MCF 10A (cell line): ENCODE measurements at regions not wholly inside any gene's neighbourhood (a gene's known extent, or its start where the extent isn't known, plus 50 kb on each side); places are given as distances from the start of the nearest gene placed in this dataset.
"Not testable (repeated sequence)": the region's sequence is repeated elsewhere in the genome, so short reads cannot be mapped to it uniquely, and the experiment has no call there.

Source experiments
- BruUV-seq: library from RNA; stranded (reverse); fragments of 400-500 nt; replicated peaks from 2 replicates; lab custom pipeline; 2021; lab: Mats Ljungman, UMichigan
- CTCF ChIA-PET: fragments of 300-600 bp; sonication (Branson Sonifier 250); formaldehyde crosslinking; extraction: SDS; loops from one replicate; lab custom pipeline; 2021; ENCODE audit warnings: antibody characterized with exemption, inconsistent platforms; lab: Yijun Ruan, JAX
- POLR2A ChIA-PET: fragments of 300-600, 350-650 bp; sonication (Branson Sonifier 250); formaldehyde crosslinking; extraction: SDS; loops from one replicate; lab custom pipeline; 2020; ENCODE audit warnings: antibody characterized with exemption, inconsistent platforms; lab: Yijun Ruan, JAX
- DNase-seq: peaks from one replicate; pipeline ENCODE4 v3.0.0-alpha.2; 2018; ENCODE audit not compliant: unreplicated experiment
- H3K27ac Mint-ChIP-seq: one replicate; pipeline ENCODE4 v1.8.0; 2022; ENCODE audit warnings: mild to moderate bottlenecking, low read depth, mixed read lengths; ENCODE audit not compliant: unreplicated experiment
- H3K27me3 Mint-ChIP-seq: one replicate; pipeline ENCODE4 v1.8.0; 2022; ENCODE audit warnings: mixed read lengths; ENCODE audit not compliant: insufficient read depth, unreplicated experiment
- H3K36me3 Mint-ChIP-seq: one replicate; pipeline ENCODE4 v1.8.0; 2022; ENCODE audit warnings: mild to moderate bottlenecking, moderate library complexity, mixed read lengths; ENCODE audit not compliant: insufficient read depth, unreplicated experiment
- H3K4me1 Mint-ChIP-seq: one replicate; pipeline ENCODE4 v1.8.0; 2022; ENCODE audit warnings: mixed read lengths; ENCODE audit not compliant: insufficient read depth, unreplicated experiment
- H3K4me3 Mint-ChIP-seq: one replicate; pipeline ENCODE4 v1.8.0; 2022; ENCODE audit warnings: mild to moderate bottlenecking, moderate library complexity, mixed read lengths; ENCODE audit not compliant: unreplicated experiment
- H3K9me3 Mint-ChIP-seq: one replicate; pipeline ENCODE4 v1.8.0; 2022; ENCODE audit warnings: mixed read lengths; ENCODE audit not compliant: unreplicated experiment
- intact Hi-C: fragments of 100-400 bp; cut with micrococcal nuclease; formaldehyde crosslinking; loops from 2 replicates; pipeline ENCODE4 v1.14.1; 2022
- TF ChIP-seq, protein P1 (sequence below): fragments of 200-600 bp; IDR thresholded peaks from one replicate; pipeline ENCODE4 v1.8.0; 2022; ENCODE audit warnings: antibody characterized with exemption, mild to moderate bottlenecking; ENCODE audit not compliant: unreplicated experiment

GRCh38 chr2:77649856-77650255 is 127.7 kb upstream of the LRRTM4 start:
- ChIA-PET POLR2A (no interaction called here), CTCF (interaction anchor here (1.0 kb wide), 1 partner anchor 22 kb away, joined by 3 read pairs; no protein-coding TSS in a partner anchor)
- Mint-ChIP-seq H3K36me3 (no peaks in the 10 kb centered on the region), H3K4me1 (no peaks in the 10 kb centered on the region), H3K4me3 (no peak overlapping the region), H3K9me3 (peaks cover 9% of the 10 kb centered on the region), H3K27ac (no peak overlapping the region), H3K27me3 (no peaks in the 10 kb centered on the region)
- TF ChIP-seq, protein P1, sequence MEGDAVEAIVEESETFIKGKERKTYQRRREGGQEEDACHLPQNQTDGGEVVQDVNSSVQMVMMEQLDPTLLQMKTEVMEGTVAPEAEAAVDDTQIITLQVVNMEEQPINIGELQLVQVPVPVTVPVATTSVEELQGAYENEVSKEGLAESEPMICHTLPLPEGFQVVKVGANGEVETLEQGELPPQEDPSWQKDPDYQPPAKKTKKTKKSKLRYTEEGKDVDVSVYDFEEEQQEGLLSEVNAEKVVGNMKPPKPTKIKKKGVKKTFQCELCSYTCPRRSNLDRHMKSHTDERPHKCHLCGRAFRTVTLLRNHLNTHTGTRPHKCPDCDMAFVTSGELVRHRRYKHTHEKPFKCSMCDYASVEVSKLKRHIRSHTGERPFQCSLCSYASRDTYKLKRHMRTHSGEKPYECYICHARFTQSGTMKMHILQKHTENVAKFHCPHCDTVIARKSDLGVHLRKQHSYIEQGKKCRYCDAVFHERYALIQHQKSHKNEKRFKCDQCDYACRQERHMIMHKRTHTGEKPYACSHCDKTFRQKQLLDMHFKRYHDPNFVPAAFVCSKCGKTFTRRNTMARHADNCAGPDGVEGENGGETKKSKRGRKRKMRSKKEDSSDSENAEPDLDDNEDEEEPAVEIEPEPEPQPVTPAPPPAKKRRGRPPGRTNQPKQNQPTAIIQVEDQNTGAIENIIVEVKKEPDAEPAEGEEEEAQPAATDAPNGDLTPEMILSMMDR = no peak
- intact Hi-C loops = no loop called here
- no peak for DNase-seq
- BruUV-seq = no TSS peak

DNA sequence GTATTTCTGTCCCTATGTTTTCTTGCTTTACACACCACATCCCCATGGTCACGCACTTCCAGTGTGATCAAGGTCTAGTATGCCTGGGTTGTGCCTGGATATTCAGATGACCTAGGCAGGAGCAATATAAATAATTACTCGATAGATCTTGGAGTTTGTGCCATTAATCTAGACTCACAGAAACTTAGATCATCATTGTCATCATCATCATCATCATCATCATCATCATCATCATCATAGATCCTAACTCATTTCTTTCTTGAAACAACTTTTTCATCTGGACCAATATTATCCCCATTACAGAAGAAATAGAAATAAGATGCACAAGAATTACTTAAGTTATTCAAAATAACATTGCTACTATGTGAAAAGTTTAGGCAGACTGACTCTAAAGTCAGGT is 130.3 kb upstream of the LRRTM4 start:
- intact Hi-C loops = no loop called here
- POLR2A ChIA-PET = no interaction called here
- no peak for DNase-seq
- TF ChIP-seq, protein P1 = no peak
- Mint-ChIP-seq H3K4me3 (no peak overlapping the region), H3K27me3 (no peaks in the 10 kb centered on the region), H3K36me3 (no peaks in the 10 kb centered on the region), H3K9me3 (peaks cover 9% of the 10 kb centered on the region), H3K27ac (no peak overlapping the region), H3K4me1 (no peaks in the 10 kb centered on the region)
- no TSS peak for BruUV-seq
- CTCF ChIA-PET = interaction anchor here (0.6 kb wide), 1 partner anchor 59 kb away, joined by 3 read pairs; no protein-coding TSS in a partner anchor

GRCh38 chr2:77664491-77664890 is 142.3 kb upstream of the LRRTM4 start:
- no peaks in the 10 kb centered on the region for H3K36me3 Mint-ChIP-seq
- no peaks in the 10 kb centered on the region for H3K27me3 Mint-ChIP-seq
- no peak overlapping the region for H3K27ac Mint-ChIP-seq
- no TSS peak for BruUV-seq
- POLR2A ChIA-PET = no interaction called here
- CTCF ChIA-PET = no interaction called here
- TF ChIP-seq, protein P1 = no peak
- no peaks in the 10 kb centered on the region for H3K9me3 Mint-ChIP-seq
- no peak for DNase-seq
- no peak overlapping the region for H3K4me3 Mint-ChIP-seq
- intact Hi-C loops = no loop called here
- H3K4me1 Mint-ChIP-seq = no peaks in the 10 kb centered on the region

GRCh38 chr2:77666251-77666980 is 144.2 kb upstream of the LRRTM4 start:
- intact Hi-C loops = no loop called here
- no peak overlapping the region for H3K27ac Mint-ChIP-seq

DNA sequence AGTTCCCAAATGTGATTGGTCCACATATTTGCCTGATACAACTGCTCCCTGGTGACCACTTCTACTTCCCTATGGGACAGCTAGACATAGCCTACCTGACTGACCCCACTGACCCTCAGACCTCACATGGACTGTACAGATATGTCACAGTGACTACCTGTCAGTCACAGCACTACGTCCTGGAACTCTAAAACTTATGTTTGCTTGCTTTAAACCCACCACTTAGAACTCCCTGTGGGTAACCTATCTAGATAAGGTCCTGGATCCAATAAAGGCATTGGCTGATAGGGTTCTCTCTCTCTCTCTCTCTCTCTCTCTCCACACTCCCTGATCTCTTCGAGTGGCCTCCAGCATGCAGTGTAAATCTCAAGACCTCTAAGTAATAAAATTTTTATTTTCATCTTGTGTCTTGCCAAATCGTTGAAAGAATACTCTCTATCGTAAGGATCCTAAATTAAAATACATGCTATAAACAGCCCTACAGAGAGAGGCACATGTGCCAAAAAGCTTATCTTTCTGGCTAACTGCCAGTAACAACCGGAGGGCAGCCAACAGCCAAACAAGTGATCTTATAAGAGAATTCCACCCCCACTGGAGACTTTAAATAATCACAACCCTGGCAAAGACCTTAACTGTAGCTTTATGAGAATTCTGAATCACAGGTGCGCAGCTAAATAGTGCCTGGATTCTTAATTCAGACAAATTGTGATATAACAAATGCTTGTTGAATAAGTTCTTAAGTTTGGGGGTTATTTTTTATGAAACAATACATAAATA is 162.6 kb upstream of the LRRTM4 start:
- H3K27me3 Mint-ChIP-seq, CTCF ChIA-PET, H3K4me1 Mint-ChIP-seq, POLR2A ChIA-PET, BruUV-seq, H3K9me3 Mint-ChIP-seq, H3K36me3 Mint-ChIP-seq, H3K27ac Mint-ChIP-seq, H3K4me3 Mint-ChIP-seq, intact Hi-C loops, DNase-seq: not testable (repeated sequence)

More at GRCh38 chr2:77666251-77666980, 144.2 kb upstream of the LRRTM4 start:
- no TSS peak for BruUV-seq
- Mint-ChIP-seq H3K4me3 (no peak overlapping the region), H3K9me3 (no peaks in the 10 kb centered on the region), H3K4me1 (no peaks in the 10 kb centered on the region), H3K27me3 (no peaks in the 10 kb centered on the region), H3K36me3 (no peaks in the 10 kb centered on the region)
- TF ChIP-seq, protein P1 = no peak
- DNase-seq = no peak
- CTCF ChIA-PET = no interaction called here
- POLR2A ChIA-PET = no interaction called here
